Immature natural killer cell (primary cell): ENCODE measurements at regions not wholly inside any gene's neighbourhood (a gene's known extent, or its start where the extent isn't known, plus 50 kb on each side); places are given as distances from the start of the nearest gene placed in this dataset.

Source experiments
- DNase-seq, 3 donors: peaks; one replicate each; pipeline ENCODE4 v3.0.0; 2022; ENCODE audit warnings: mixed read lengths in 1 of 3
- H3K27ac Mint-ChIP-seq, 6 donors: one replicate each; pipeline ENCODE4 v1.8.0; 2020; ENCODE audit warnings: mixed read lengths in 6 of 6, mild to moderate bottlenecking in 5 of 6, inconsistent platforms in 4 of 6, moderate library complexity in 3 of 6
- H3K27me3 Mint-ChIP-seq, 3 donors: one replicate each; pipeline ENCODE4 v1.8.0; 2020 to 2021; ENCODE audit warnings: low read depth in 3 of 3, mild to moderate bottlenecking in 3 of 3, mixed read lengths in 3 of 3, moderate library complexity in 3 of 3, inconsistent platforms in 1 of 3
- H3K36me3 Mint-ChIP-seq, 3 donors: one replicate each; pipeline ENCODE4 v1.8.0; 2020; ENCODE audit warnings: mixed read lengths in 3 of 3, inconsistent platforms in 2 of 3, mild to moderate bottlenecking in 2 of 3
- H3K4me1 Mint-ChIP-seq, 2 donors: one replicate each; pipeline ENCODE4 v1.8.0; 2020; ENCODE audit warnings: inconsistent platforms in 2 of 2, mild to moderate bottlenecking in 2 of 2, mixed read lengths in 2 of 2, moderate library complexity in 1 of 2
- H3K4me3 Mint-ChIP-seq, 5 donors: one replicate each; pipeline ENCODE4 v1.8.0; 2020; ENCODE audit warnings: mild to moderate bottlenecking in 5 of 5, mixed read lengths in 5 of 5, inconsistent platforms in 3 of 5, moderate library complexity in 3 of 5
- H3K9me3 Mint-ChIP-seq, 6 donors: one replicate each; pipeline ENCODE4 v1.8.0; 2020; ENCODE audit warnings: mild to moderate bottlenecking in 6 of 6, mixed read lengths in 6 of 6, inconsistent platforms in 4 of 6, moderate library complexity in 3 of 6

DNA sequence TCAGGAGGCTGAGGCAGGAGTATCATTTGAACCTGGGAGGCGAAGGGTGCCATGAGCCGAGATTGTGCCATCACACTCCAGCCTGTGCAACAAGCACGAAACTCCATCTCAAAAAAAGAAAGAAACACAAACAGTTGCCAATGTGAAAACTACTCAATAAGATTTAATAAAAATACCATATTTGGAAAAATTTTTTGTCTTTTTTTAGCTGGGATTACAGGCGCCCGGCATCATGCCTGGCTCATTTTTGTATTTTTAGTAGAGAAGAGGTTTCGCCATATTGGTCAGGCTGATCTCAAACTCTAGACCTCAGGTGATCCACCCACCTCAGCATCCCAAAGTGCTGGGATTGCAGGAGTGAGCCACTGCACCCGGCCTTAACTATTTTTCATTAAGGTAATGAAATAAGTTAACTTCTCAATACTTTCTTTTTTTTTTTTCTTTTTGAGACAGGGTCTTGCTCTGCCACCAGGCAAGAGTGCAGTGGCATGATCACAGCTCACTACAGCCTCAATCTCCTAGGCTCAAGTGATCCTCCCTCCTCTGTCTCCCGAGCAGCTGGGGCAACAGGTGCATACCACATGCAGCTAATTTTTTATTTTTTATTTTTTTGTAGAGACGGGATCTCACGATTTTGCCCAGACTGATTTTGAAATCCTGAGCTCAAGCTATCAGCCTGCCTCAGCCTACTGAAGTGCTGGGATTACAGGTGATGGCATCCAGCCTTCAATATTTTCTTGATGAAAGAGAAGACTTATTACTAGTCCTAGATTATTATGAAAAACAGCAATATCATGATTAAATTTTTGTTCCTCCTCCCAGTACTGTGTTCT, 4746.2 kb upstream of the OR11H1 start:
- peaks cover 52 to 73% (median 72%) of the 10 kb centered on the region in 6 donors for H3K9me3 Mint-ChIP-seq
- H3K27me3 Mint-ChIP-seq = peaks cover 0 to 2% (median 0%) of the 10 kb centered on the region in 3 donors
- no peak overlapping the region for H3K4me3 Mint-ChIP-seq
- peaks cover 4 to 19% (median 7%) of the 10 kb centered on the region in 3 donors for H3K36me3 Mint-ChIP-seq
- H3K4me1 Mint-ChIP-seq = no peaks in the 10 kb centered on the region
- DNase-seq = no peak
- H3K27ac Mint-ChIP-seq = no peak overlapping the region
